ENCODE measurements at regions not wholly inside any gene's neighbourhood (a gene's known extent, or its start where the extent isn't known, plus 50 kb on each side); places are given as distances from the start of the nearest gene placed in this dataset.

- TF ChIP-seq, protein P1, sequence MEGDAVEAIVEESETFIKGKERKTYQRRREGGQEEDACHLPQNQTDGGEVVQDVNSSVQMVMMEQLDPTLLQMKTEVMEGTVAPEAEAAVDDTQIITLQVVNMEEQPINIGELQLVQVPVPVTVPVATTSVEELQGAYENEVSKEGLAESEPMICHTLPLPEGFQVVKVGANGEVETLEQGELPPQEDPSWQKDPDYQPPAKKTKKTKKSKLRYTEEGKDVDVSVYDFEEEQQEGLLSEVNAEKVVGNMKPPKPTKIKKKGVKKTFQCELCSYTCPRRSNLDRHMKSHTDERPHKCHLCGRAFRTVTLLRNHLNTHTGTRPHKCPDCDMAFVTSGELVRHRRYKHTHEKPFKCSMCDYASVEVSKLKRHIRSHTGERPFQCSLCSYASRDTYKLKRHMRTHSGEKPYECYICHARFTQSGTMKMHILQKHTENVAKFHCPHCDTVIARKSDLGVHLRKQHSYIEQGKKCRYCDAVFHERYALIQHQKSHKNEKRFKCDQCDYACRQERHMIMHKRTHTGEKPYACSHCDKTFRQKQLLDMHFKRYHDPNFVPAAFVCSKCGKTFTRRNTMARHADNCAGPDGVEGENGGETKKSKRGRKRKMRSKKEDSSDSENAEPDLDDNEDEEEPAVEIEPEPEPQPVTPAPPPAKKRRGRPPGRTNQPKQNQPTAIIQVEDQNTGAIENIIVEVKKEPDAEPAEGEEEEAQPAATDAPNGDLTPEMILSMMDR (IDR thresholded peaks at IDR 0.05; ENCODE audit: control extremely low read depth in 1 of 3, insufficient read depth in 1 of 3, low read depth in 1 of 3, low read length in 3 of 3), result no peak
- TF ChIP-seq CREB1 (IDR thresholded peaks at IDR 0.05), result no peak
- no peak for TF ChIP-seq POLR2A (IDR thresholded peaks at IDR 0.05; ENCODE audit: control extremely low read depth in 1 of 2, low read depth in 2 of 2, low read length in 2 of 2)
- TF ChIP-seq NRF1 (IDR thresholded peaks at IDR 0.05; ENCODE audit: low read depth, low read length), result no peak
- TF ChIP-seq KDM5A (IDR thresholded peaks at IDR 0.05; ENCODE audit: low read length), result no peak
These were observed 135.0 kb upstream of the NFIA start for GRCh38 chr1:60947367-60947766.
